ENCODE measurements at regions not wholly inside any gene's neighbourhood (a gene's known extent, or its start where the extent isn't known, plus 50 kb on each side); places are given as distances from the start of the nearest gene placed in this dataset.

DNA sequence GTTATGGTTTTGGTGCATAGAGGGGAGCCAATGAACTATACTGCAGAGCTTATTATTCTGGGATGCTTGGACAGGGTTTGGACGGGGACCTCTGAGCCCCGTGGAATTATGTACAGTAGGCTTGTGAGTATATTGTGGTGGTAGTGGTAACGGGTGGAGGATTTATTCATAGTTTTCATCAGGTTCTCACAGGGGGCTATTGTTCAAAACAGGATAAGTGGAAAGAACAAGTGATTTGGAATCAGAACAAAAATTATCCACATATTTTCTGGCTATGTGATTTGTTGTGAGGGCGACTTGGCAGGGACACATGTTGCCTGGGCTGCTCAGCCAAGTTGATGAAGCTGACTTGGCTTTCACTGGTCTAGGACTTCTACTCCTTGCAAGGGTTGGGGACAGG lies 64.6 kb upstream of the ELOVL5 start:
- TF ChIP-seq, protein P1, sequence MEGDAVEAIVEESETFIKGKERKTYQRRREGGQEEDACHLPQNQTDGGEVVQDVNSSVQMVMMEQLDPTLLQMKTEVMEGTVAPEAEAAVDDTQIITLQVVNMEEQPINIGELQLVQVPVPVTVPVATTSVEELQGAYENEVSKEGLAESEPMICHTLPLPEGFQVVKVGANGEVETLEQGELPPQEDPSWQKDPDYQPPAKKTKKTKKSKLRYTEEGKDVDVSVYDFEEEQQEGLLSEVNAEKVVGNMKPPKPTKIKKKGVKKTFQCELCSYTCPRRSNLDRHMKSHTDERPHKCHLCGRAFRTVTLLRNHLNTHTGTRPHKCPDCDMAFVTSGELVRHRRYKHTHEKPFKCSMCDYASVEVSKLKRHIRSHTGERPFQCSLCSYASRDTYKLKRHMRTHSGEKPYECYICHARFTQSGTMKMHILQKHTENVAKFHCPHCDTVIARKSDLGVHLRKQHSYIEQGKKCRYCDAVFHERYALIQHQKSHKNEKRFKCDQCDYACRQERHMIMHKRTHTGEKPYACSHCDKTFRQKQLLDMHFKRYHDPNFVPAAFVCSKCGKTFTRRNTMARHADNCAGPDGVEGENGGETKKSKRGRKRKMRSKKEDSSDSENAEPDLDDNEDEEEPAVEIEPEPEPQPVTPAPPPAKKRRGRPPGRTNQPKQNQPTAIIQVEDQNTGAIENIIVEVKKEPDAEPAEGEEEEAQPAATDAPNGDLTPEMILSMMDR (conservative IDR thresholded peaks at IDR 0.05): no peak
- TF ChIP-seq EZH2 (IDR thresholded peaks at IDR 0.05; ENCODE audit: low read depth): no peak

Measured in PC-9 (cell line).